Esophagus squamous epithelium (tissue), 5 donors: ENCODE measurements at regions not wholly inside any gene's neighbourhood (a gene's known extent, or its start where the extent isn't known, plus 50 kb on each side); places are given as distances from the start of the nearest gene placed in this dataset.

Experiments used
- DNase-seq: peaks from one replicate; lab custom pipeline; 2025; lab: John Stamatoyannopoulos, UW
- H3K27ac ChIP-seq, 4 donors: fragments of 200-600 bp; sonication (generic); one replicate each; pipeline ENCODE4 v1.5.1; 2016 to 2019; ENCODE audit warnings: mild to moderate bottlenecking in 1 of 4
- H3K27me3 ChIP-seq, 4 donors: fragments of 200-600 bp; sonication (generic); 1 replicate in 3 of 4; 2 replicates in 1 of 4; pipeline versions ENCODE4 v1.5.1 to v1.6.0; 2017 to 2021; ENCODE audit warnings: antibody characterized with exemption in 1 of 4
- H3K36me3 ChIP-seq, 3 donors: fragments of 200-600 bp; sonication (generic); one replicate each; pipeline ENCODE4 v1.5.1; 2016 to 2019
- H3K4me1 ChIP-seq, 3 donors: fragments of 200-600 bp; sonication (generic); one replicate each; pipeline ENCODE4 v1.5.1; 2017 to 2019
- H3K4me3 ChIP-seq, 4 donors: fragments of 200-600 bp; sonication (generic); 1 replicate in 3 of 4; 2 replicates in 1 of 4; pipeline ENCODE4 v1.5.1; 2016 to 2019; ENCODE audit warnings: mild to moderate bottlenecking in 2 of 4, moderate library complexity in 1 of 4
- H3K9me3 ChIP-seq, 3 donors: fragments of 200-600 bp; sonication (generic); one replicate each; pipeline ENCODE4 v1.5.1; 2016 to 2019
- CTCF ChIP-seq, 6 experiments: fragments of 450-650 bp in 4 of 6; fragments of 200-600 bp in 2 of 6; sonication (generic) in 2 of 6; IDR thresholded peaks; one replicate each; pipeline ENCODE4 v1.5.1; 2016 to 2019; ENCODE audit warnings: antibody characterized with exemption in 6 of 6, mild to moderate bottlenecking in 4 of 6, moderate library complexity in 4 of 6
- POLR2A ChIP-seq, 4 donors: fragments of 450-650 bp; IDR thresholded peaks; one replicate each; pipeline ENCODE4 v1.6.1; 2017; ENCODE audit warnings: antibody characterized with exemption in 4 of 4, mild to moderate bottlenecking in 4 of 4, moderate library complexity in 3 of 4
- WGBS, 2 donors: methylation state at CpG; one replicate each; pipeline ENCODE4 v1.1.5; 2018; 5-methylcytosine and 5-hydroxymethylcytosine counted together
- intact Hi-C: fragments of 100-400 bp; cut with DNase I; formaldehyde crosslinking; loops from one replicate; pipeline ENCODE4 v1.15.0; 2022
- donor health status: DM: yes; HTN: yes; CAD: no.

- TF ChIP-seq CTCF (IDR thresholded peaks at IDR 0.05) (no peak), POLR2A (IDR thresholded peaks at IDR 0.05) (no peak)
Measured at GRCh38 chr3:187949093-187949820, 204.0 kb upstream of the BCL6 start.

GRCh38 chr3:187950671-187951070 is 203.3 kb upstream of the LPP start:
- Histone ChIP-seq H3K9me3 (no peaks in the 10 kb centered on the region), H3K27ac (no peak overlapping the region), H3K36me3 (no peaks in the 10 kb centered on the region), H3K27me3 (no peaks in the 10 kb centered on the region), H3K4me3 (no peak overlapping the region), H3K4me1 (peaks cover 10 to 32% (median 13%) of the 10 kb centered on the region in 3 donors)
- 91 to 93% methylated on average over 4 of the region's 4 CpGs for WGBS, 2 donors
- TF ChIP-seq POLR2A (IDR thresholded peaks at IDR 0.05), result no peak
- TF ChIP-seq CTCF (IDR thresholded peaks at IDR 0.05), result no peak
- no peak for DNase-seq
- intact Hi-C loops, result no loop called here

More at GRCh38 chr3:187949093-187949820, 204.0 kb upstream of the BCL6 start:
- Histone ChIP-seq H3K9me3 (no peaks in the 10 kb centered on the region), H3K4me3 (no peak overlapping the region), H3K27ac (no peak overlapping the region), H3K36me3 (no peaks in the 10 kb centered on the region), H3K27me3 (no peaks in the 10 kb centered on the region), H3K4me1 (peaks cover 0 to 26% (median 8%) of the 10 kb centered on the region in 3 donors)
- DNase-seq, result no peak
- intact Hi-C loops, result no loop called here
- 86 to 97% methylated on average over 3 of the region's 4 CpGs for WGBS, 2 donors

GRCh38 chr3:187951452-187952190 is 202.3 kb upstream of the LPP start:
- no peak overlapping the region for H3K27ac ChIP-seq
- H3K4me1 ChIP-seq, result peaks cover 12 to 27% (median 13%) of the 10 kb centered on the region in 3 donors
- intact Hi-C loops, result no loop called here

GRCh38 chr3:187952849-187953248 is 201.1 kb upstream of the LPP start:
- TF ChIP-seq POLR2A (IDR thresholded peaks at IDR 0.05) (no peak), CTCF (IDR thresholded peaks at IDR 0.05) (no peak)
- 82 to 85% methylated on average over 4 of the region's 4 CpGs for WGBS, 2 donors

More at GRCh38 chr3:187951452-187952190, 202.3 kb upstream of the LPP start:
- DNase-seq, result no peak
- 37 to 41% methylated on average over 1 of the region's 1 CpG for WGBS, 2 donors
- Histone ChIP-seq H3K27me3 (no peaks in the 10 kb centered on the region), H3K9me3 (no peaks in the 10 kb centered on the region), H3K4me3 (no peak overlapping the region), H3K36me3 (no peaks in the 10 kb centered on the region)
- TF ChIP-seq POLR2A (IDR thresholded peaks at IDR 0.05) (no peak), CTCF (IDR thresholded peaks at IDR 0.05) (no peak)

GRCh38 chr3:187954516-187954872 is 199.5 kb upstream of the LPP start:
- no peak overlapping the region for H3K4me3 ChIP-seq
- H3K9me3 ChIP-seq, result no peaks in the 10 kb centered on the region
- TF ChIP-seq POLR2A (IDR thresholded peaks at IDR 0.05) (no peak), CTCF (IDR thresholded peaks at IDR 0.05) (no peak)
- H3K27me3 ChIP-seq, result no peaks in the 10 kb centered on the region
- intact Hi-C loops, result no loop called here
- peak overlapping the region; percentile 19 to 63 (median 48) for H3K27ac ChIP-seq
- H3K36me3 ChIP-seq, result no peaks in the 10 kb centered on the region
- DNase-seq, result no peak
- WGBS, 2 donors, result 48 to 85% methylated on average over 2 of the region's 2 CpGs
- H3K4me1 ChIP-seq, result peaks cover 12 to 27% (median 13%) of the 10 kb centered on the region in 3 donors

More at GRCh38 chr3:187952849-187953248, 201.1 kb upstream of the LPP start:
- H3K4me3 ChIP-seq, result no peak overlapping the region
- intact Hi-C loops, result no loop called here
- H3K36me3 ChIP-seq, result no peaks in the 10 kb centered on the region
- no peak for DNase-seq
- H3K27ac ChIP-seq, result no peak overlapping the region
- H3K9me3 ChIP-seq, result no peaks in the 10 kb centered on the region
- peaks cover 12 to 27% (median 13%) of the 10 kb centered on the region in 3 donors for H3K4me1 ChIP-seq
- no peaks in the 10 kb centered on the region for H3K27me3 ChIP-seq
